H9 (cell line): ENCODE measurements at regions not wholly inside any gene's neighbourhood (a gene's known extent, or its start where the extent isn't known, plus 50 kb on each side); places are given as distances from the start of the nearest gene placed in this dataset.

Experiments
- DNase-seq: peaks from one replicate; pipeline ENCODE4 v3.0.0-alpha.2; 2017
- H2AFZ ChIP-seq: one replicate; pipeline ENCODE4 v1.6.1; 2013; ENCODE audit warnings: mild to moderate bottlenecking, low read length, control low read depth, moderate library complexity
- H2AK5ac ChIP-seq: 2 replicates; pipeline ENCODE4 v1.6.1; 2013; ENCODE audit warnings: low read length, control low read depth, mixed read lengths; ENCODE audit not compliant: insufficient read length
- H2BK120ac ChIP-seq: one replicate; pipeline ENCODE4 v1.6.1; 2013; ENCODE audit warnings: low read depth, mild to moderate bottlenecking, low read length, control low read depth, inconsistent platforms; ENCODE audit not compliant: poor library complexity, severe bottlenecking
- H2BK12ac ChIP-seq: 2 replicates; pipeline ENCODE4 v1.6.1; 2013; ENCODE audit warnings: low read length, control low read depth, mixed read lengths, low read depth; ENCODE audit not compliant: insufficient read length
- H2BK15ac ChIP-seq: 2 replicates; pipeline ENCODE4 v1.6.1; 2013; ENCODE audit warnings: low read depth, low read length, control low read depth
- H2BK20ac ChIP-seq: one replicate; pipeline ENCODE4 v1.6.1; 2013; ENCODE audit warnings: low read depth, mild to moderate bottlenecking, low read length, control low read depth, inconsistent platforms; ENCODE audit not compliant: poor library complexity, severe bottlenecking
- H2BK5ac ChIP-seq: 2 replicates; pipeline ENCODE4 v1.6.1; 2013; ENCODE audit warnings: low read length, control low read depth, mixed read lengths; ENCODE audit not compliant: insufficient read length
- H3K14ac ChIP-seq: 2 replicates; pipeline ENCODE4 v1.6.1; 2013; ENCODE audit warnings: low read length, control low read depth; ENCODE audit not compliant: insufficient read depth
- H3K18ac ChIP-seq: 2 replicates; pipeline ENCODE4 v1.6.1; 2013; ENCODE audit warnings: low read depth, mild to moderate bottlenecking, mixed read lengths, low read length, control low read depth; ENCODE audit not compliant: insufficient read length
- H3K23ac ChIP-seq: 2 replicates; pipeline ENCODE4 v1.6.1; 2013; ENCODE audit warnings: low read length, control low read depth, mixed read lengths, low read depth; ENCODE audit not compliant: insufficient read length
- H3K23me2 ChIP-seq: 2 replicates; pipeline ENCODE4 v1.6.1; 2013; ENCODE audit warnings: low read depth, mild to moderate bottlenecking, mixed read lengths, low read length, control low read depth; ENCODE audit not compliant: insufficient read length, poor library complexity, severe bottlenecking
- H3K27ac ChIP-seq: 2 replicates; pipeline ENCODE4 v1.5.1; 2013; ENCODE audit warnings: low read length, control low read depth, mixed read lengths, low read depth; ENCODE audit not compliant: insufficient read length
- H3K27me3 ChIP-seq: 2 replicates; pipeline ENCODE4 v1.6.1; 2013; ENCODE audit warnings: low read length, control low read depth, inconsistent platforms; ENCODE audit not compliant: insufficient read depth
- H3K4ac ChIP-seq: 2 replicates; pipeline ENCODE4 v1.6.1; 2013; ENCODE audit warnings: low read depth, mild to moderate bottlenecking, control low read depth, inconsistent platforms, low read length, moderate library complexity
- H3K4me1 ChIP-seq: 2 replicates; pipeline ENCODE4 v1.6.1; 2013; ENCODE audit warnings: low read length, control low read depth, inconsistent platforms; ENCODE audit not compliant: insufficient read depth
- H3K4me2 ChIP-seq: 2 replicates; pipeline ENCODE4 v1.6.1; 2013; ENCODE audit warnings: low read length, control low read depth, mixed read lengths; ENCODE audit not compliant: insufficient read length, insufficient read depth
- H3K56ac ChIP-seq: 2 replicates; pipeline ENCODE4 v1.6.1; 2013; ENCODE audit warnings: low read depth, mild to moderate bottlenecking, mixed read lengths, low read length, control low read depth; ENCODE audit not compliant: insufficient read length
- H3K79me1 ChIP-seq: 2 replicates; pipeline ENCODE4 v1.6.1; 2013; ENCODE audit warnings: low read depth, mild to moderate bottlenecking, moderate library complexity, low read length, control low read depth, inconsistent platforms; ENCODE audit not compliant: insufficient read depth, poor library complexity, severe bottlenecking
- H3K79me2 ChIP-seq: 2 replicates; pipeline ENCODE4 v1.6.1; 2013; ENCODE audit warnings: low read length, control low read depth, inconsistent platforms; ENCODE audit not compliant: insufficient read depth
- H3K9ac ChIP-seq: 2 replicates; pipeline ENCODE4 v1.6.1; 2013; ENCODE audit warnings: low read length, control low read depth, mixed read lengths; ENCODE audit not compliant: insufficient read length; ENCODE audit errors: extremely low read depth
- H3K9me3 ChIP-seq: one replicate; pipeline ENCODE4 v1.6.1; 2013; ENCODE audit warnings: low read depth, low read length, inconsistent platforms; ENCODE audit not compliant: control insufficient read depth
- H3T11ph ChIP-seq: one replicate; pipeline ENCODE4 v1.6.1; 2013; ENCODE audit warnings: mild to moderate bottlenecking, low read length, control low read depth, inconsistent platforms
- H4K20me1 ChIP-seq: one replicate; pipeline ENCODE4 v1.6.1; 2013; ENCODE audit not compliant: control insufficient read depth, insufficient read length, insufficient read depth
- H4K5ac ChIP-seq: 2 replicates; pipeline ENCODE4 v1.6.1; 2013; ENCODE audit warnings: low read depth, mild to moderate bottlenecking, mixed read lengths, low read length, control low read depth; ENCODE audit not compliant: insufficient read length
- H4K8ac ChIP-seq: replicated peaks from 2 replicates; pipeline ENCODE4 v1.6.1; 2013; ENCODE audit warnings: low read length, control low read depth, mixed read lengths, low read depth; ENCODE audit not compliant: insufficient read length
- H4K91ac ChIP-seq: 2 replicates; pipeline ENCODE4 v1.6.1; 2013; ENCODE audit warnings: low read depth, mild to moderate bottlenecking, moderate library complexity, mixed read lengths, low read length, control low read depth; ENCODE audit not compliant: insufficient read length
- H3K27ac Mint-ChIP-seq, 3 experiments: 2 replicates in 2 of 3; 3 replicates in 1 of 3; pipeline ENCODE4 v1.8.0; 2020 to 2021; ENCODE audit warnings: mixed read lengths in 3 of 3, mild to moderate bottlenecking in 1 of 3, moderate library complexity in 1 of 3
- H3K27me3 Mint-ChIP-seq: 2 replicates; pipeline ENCODE4 v1.8.0; 2021; ENCODE audit warnings: low read depth, mild to moderate bottlenecking, moderate library complexity, mixed read lengths
- H3K36me3 Mint-ChIP-seq, 3 experiments: 2 replicates in 2 of 3; 3 replicates in 1 of 3; pipeline ENCODE4 v1.8.0; 2020 to 2021; ENCODE audit warnings: low read depth in 3 of 3, mixed read lengths in 3 of 3; ENCODE audit not compliant: insufficient read depth in 1 of 3
- H3K4me1 Mint-ChIP-seq, 2 experiments: 2 replicates each; pipeline ENCODE4 v1.8.0; 2020; ENCODE audit warnings: mixed read lengths in 2 of 2
- H3K4me3 Mint-ChIP-seq, 2 experiments: 2 replicates in 1 of 2; 3 replicates in 1 of 2; pipeline ENCODE4 v1.8.0; 2020 to 2021; ENCODE audit warnings: mild to moderate bottlenecking in 2 of 2, mixed read lengths in 2 of 2, moderate library complexity in 1 of 2
- H3K9me3 Mint-ChIP-seq, 2 experiments: 2 replicates in 1 of 2; 3 replicates in 1 of 2; pipeline ENCODE4 v1.8.0; 2020; ENCODE audit warnings: mild to moderate bottlenecking in 2 of 2, mixed read lengths in 2 of 2, moderate library complexity in 1 of 2
- WGBS: extraction: QIAGEN DNeasy Blood & Tissue Kit; methylation state at CpG from one replicate; pipeline ENCODE4 v1.1.7; 2013; ENCODE audit warnings: missing lambda C conversion rate, low lambda C conversion rate, mixed read lengths; ENCODE audit not compliant: insufficient read length; ENCODE audit errors: extremely low coverage; 5-methylcytosine and 5-hydroxymethylcytosine counted together
- TF ChIP-seq, protein P1 (sequence below): fragments of 200-600 bp; sonication (generic); conservative IDR thresholded peaks from 3 replicates; pipeline ENCODE4 v1.8.0; 2021; ENCODE audit warnings: antibody characterized with exemption, mild to moderate bottlenecking

GRCh38 chr18:26630596-26630995 is 82.2 kb upstream of the KCTD1 start:
- Histone ChIP-seq H2BK12ac (no peak overlapping the region), H2AK5ac (no peak overlapping the region), H3K14ac (no peak overlapping the region), H3K79me2 (no peaks in the 10 kb centered on the region), H3K23me2 (no peaks in the 10 kb centered on the region), H4K91ac (no peak overlapping the region), H3K4ac (no peak overlapping the region), H3K27me3 (no peaks in the 10 kb centered on the region), H2BK15ac (no peak overlapping the region), H3K23ac (no peak overlapping the region), H3K18ac (no peak overlapping the region), H4K20me1 (no peaks in the 10 kb centered on the region), H4K5ac (no peak overlapping the region), H3K4me2 (no peak overlapping the region), H3K27ac (no peak overlapping the region), H3K79me1 (no peaks in the 10 kb centered on the region), H3T11ph (no peak overlapping the region), H3K9me3 (peaks cover 7% of the 10 kb centered on the region), H3K9ac (no peak overlapping the region), H3K4me1 (no peaks in the 10 kb centered on the region), H2BK120ac (no peak overlapping the region), H2AFZ (no peak overlapping the region), H2BK5ac (no peak overlapping the region), H4K8ac (no peak overlapping the region), H3K56ac (no peak overlapping the region), H2BK20ac (no peak overlapping the region)
- no peak for DNase-seq
- H3K27ac Mint-ChIP-seq: no peak overlapping the region
- TF ChIP-seq, protein P1, sequence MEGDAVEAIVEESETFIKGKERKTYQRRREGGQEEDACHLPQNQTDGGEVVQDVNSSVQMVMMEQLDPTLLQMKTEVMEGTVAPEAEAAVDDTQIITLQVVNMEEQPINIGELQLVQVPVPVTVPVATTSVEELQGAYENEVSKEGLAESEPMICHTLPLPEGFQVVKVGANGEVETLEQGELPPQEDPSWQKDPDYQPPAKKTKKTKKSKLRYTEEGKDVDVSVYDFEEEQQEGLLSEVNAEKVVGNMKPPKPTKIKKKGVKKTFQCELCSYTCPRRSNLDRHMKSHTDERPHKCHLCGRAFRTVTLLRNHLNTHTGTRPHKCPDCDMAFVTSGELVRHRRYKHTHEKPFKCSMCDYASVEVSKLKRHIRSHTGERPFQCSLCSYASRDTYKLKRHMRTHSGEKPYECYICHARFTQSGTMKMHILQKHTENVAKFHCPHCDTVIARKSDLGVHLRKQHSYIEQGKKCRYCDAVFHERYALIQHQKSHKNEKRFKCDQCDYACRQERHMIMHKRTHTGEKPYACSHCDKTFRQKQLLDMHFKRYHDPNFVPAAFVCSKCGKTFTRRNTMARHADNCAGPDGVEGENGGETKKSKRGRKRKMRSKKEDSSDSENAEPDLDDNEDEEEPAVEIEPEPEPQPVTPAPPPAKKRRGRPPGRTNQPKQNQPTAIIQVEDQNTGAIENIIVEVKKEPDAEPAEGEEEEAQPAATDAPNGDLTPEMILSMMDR: no peak
- H3K27me3 Mint-ChIP-seq: no peaks in the 10 kb centered on the region; the same call in none of the 2 replicates
- no peaks in the 10 kb centered on the region for H3K4me1 Mint-ChIP-seq
- H3K36me3 Mint-ChIP-seq: peaks cover 2 to 7% (median 6%) of the 10 kb centered on the region in 3 experiments; a peak in 5 of 7 replicates
- no peak overlapping the region for H3K4me3 Mint-ChIP-seq
- no CpG with 5 or more reads among the region's 4 CpGs for WGBS
- H3K9me3 Mint-ChIP-seq: peaks cover 11 to 12% of the 10 kb centered on the region in 2 experiments
